ENCODE measurements at regions not wholly inside any gene's neighbourhood (a gene's known extent, or its start where the extent isn't known, plus 50 kb on each side); places are given as distances from the start of the nearest gene placed in this dataset.
"Not testable (repeated sequence)": the region's sequence is repeated elsewhere in the genome, so short reads cannot be mapped to it uniquely, and the experiment has no call there.

- not testable (repeated sequence) for TF ChIP-seq CTCF (CRISPR knock-in tag; IDR thresholded peaks at IDR 0.05); STAT6 (CRISPR knock-in tag; IDR thresholded peaks at IDR 0.05; ENCODE audit: borderline replicate concordance)
These were observed 342.7 kb downstream of the KLF13 start for GRCh38 chr15:31669158-31669908.

Data from HepG2 (cell line).